ENCODE measurements at regions not wholly inside any gene's neighbourhood (a gene's known extent, or its start where the extent isn't known, plus 50 kb on each side); places are given as distances from the start of the nearest gene placed in this dataset.

- DNase-seq (ENCODE audit: low read depth), result no peak
These were observed 51.8 kb upstream of the ADGRA1 start for GRCh38 chr10:133035952-133036351.

GRCh38 chr10:133034762-133035161 is 53.0 kb upstream of the ADGRA1 start:
- DNase-seq (ENCODE audit: low read depth), result no peak

GRCh38 chr10:133034092-133034491 is 53.6 kb upstream of the ADGRA1 start:
- no peak for DNase-seq (ENCODE audit: low read depth)

GRCh38 chr10:133033742-133034048 is 54.0 kb upstream of the ADGRA1 start:
- no peak for DNase-seq (ENCODE audit: low read depth)

- no peak for DNase-seq (ENCODE audit: low read depth)
These were observed 54.6 kb upstream of the ADGRA1 start for GRCh38 chr10:133032976-133033741.

- no peak for DNase-seq (ENCODE audit: low read depth)
These were observed 55.5 kb upstream of the ADGRA1 start for GRCh38 chr10:133032231-133032630.

GRCh38 chr10:133031541-133032125 is 56.1 kb upstream of the ADGRA1 start:
- no peak for DNase-seq (ENCODE audit: low read depth)

- no peak for DNase-seq (ENCODE audit: low read depth)
These were observed 56.9 kb upstream of the ADGRA1 start for GRCh38 chr10:133030781-133031180.

GRCh38 chr10:133030126-133030525 is 57.6 kb upstream of the ADGRA1 start:
- no peak for DNase-seq (ENCODE audit: low read depth)

GRCh38 chr10:133028956-133029355 is 58.8 kb upstream of the ADGRA1 start:
- no peak for DNase-seq (ENCODE audit: low read depth)

- DNase-seq (ENCODE audit: low read depth), result no peak
These were observed 59.6 kb upstream of the ADGRA1 start for GRCh38 chr10:133028158-133028557.

- DNase-seq (ENCODE audit: low read depth), result no peak
These were observed 60.2 kb upstream of the ADGRA1 start for GRCh38 chr10:133027482-133027881.

- DNase-seq (ENCODE audit: low read depth), result no peak
These were observed 60.9 kb upstream of the ADGRA1 start for GRCh38 chr10:133026726-133027395.

GRCh38 chr10:133026171-133026570 is 61.6 kb upstream of the ADGRA1 start:
- no peak for DNase-seq (ENCODE audit: low read depth)

- DNase-seq (ENCODE audit: low read depth), result no peak
These were observed 62.1 kb upstream of the ADGRA1 start for GRCh38 chr10:133025558-133026090.

GRCh38 chr10:133024704-133025557 is 62.8 kb upstream of the ADGRA1 start:
- DNase-seq (ENCODE audit: low read depth), result no peak

GRCh38 chr10:133023216-133023843 is 64.4 kb upstream of the ADGRA1 start:
- no peak for DNase-seq (ENCODE audit: low read depth)

- DNase-seq (ENCODE audit: low read depth), result no peak
These were observed 65.0 kb upstream of the ADGRA1 start for GRCh38 chr10:133022776-133023100.

- DNase-seq (ENCODE audit: low read depth), result no peak
These were observed 65.6 kb upstream of the ADGRA1 start for GRCh38 chr10:133021963-133022775.

GRCh38 chr10:133021116-133021962 is 66.4 kb upstream of the ADGRA1 start:
- no peak for DNase-seq (ENCODE audit: low read depth)

Measured in ELR (cell line).